Hepatocyte (in vitro differentiated cells): ENCODE measurements at regions not wholly inside any gene's neighbourhood (a gene's known extent, or its start where the extent isn't known, plus 50 kb on each side); places are given as distances from the start of the nearest gene placed in this dataset.

Source experiments
- CTCF ChIP-seq: fragments of 200-600 bp; sonication (generic); IDR thresholded peaks from 2 replicates; pipeline ENCODE4 v1.5.1; 2016; ENCODE audit warnings: antibody characterized with exemption, mild to moderate bottlenecking; ENCODE audit not compliant: poor library complexity
- EZH2 ChIP-seq: fragments of 200-600 bp; sonication (generic); IDR thresholded peaks from 2 replicates; pipeline ENCODE4 v1.6.1; 2016; ENCODE audit warnings: antibody characterized with exemption, mild to moderate bottlenecking, borderline replicate concordance
- EZH2phosphoT487 ChIP-seq: fragments of 200-600 bp; sonication (generic); IDR thresholded peaks from one replicate; pipeline ENCODE4 v1.6.1; 2018; ENCODE audit warnings: antibody characterized with exemption, mild to moderate bottlenecking, low read depth, moderate library complexity; ENCODE audit not compliant: unreplicated experiment, severe bottlenecking

- no peak for TF ChIP-seq EZH2
- no peak for TF ChIP-seq CTCF
- no peak for TF ChIP-seq EZH2phosphoT487
Measured at GRCh38 chr4:126734465-126734864, 898.3 kb upstream of the INTU start.
